Upper lobe of right lung (tissue), 1 donor: ENCODE measurements at regions not wholly inside any gene's neighbourhood (a gene's known extent, or its start where the extent isn't known, plus 50 kb on each side); places are given as distances from the start of the nearest gene placed in this dataset.

ENCODE experiments used
- ATAC-seq: fragments of 200-7000 bp; cut with Tn5 transposase; one replicate; pipeline ENCODE4 v1.9.1; 2020; ENCODE audit warnings: mild to moderate bottlenecking, moderate library complexity
- DNase-seq: peaks from one replicate; pipeline ENCODE4 v3.0.0-alpha.2; 2020
- H3K27ac ChIP-seq: fragments of 200-600 bp; one replicate; pipeline ENCODE4 v1.8.0; 2022
- H3K27me3 ChIP-seq: fragments of 200-600 bp; one replicate; pipeline ENCODE4 v1.8.0; 2022; ENCODE audit warnings: mild to moderate bottlenecking
- H3K36me3 ChIP-seq: fragments of 200-600 bp; one replicate; pipeline ENCODE4 v1.8.0; 2022
- H3K4me1 ChIP-seq: fragments of 200-600 bp; one replicate; pipeline ENCODE4 v1.8.0; 2022
- H3K4me3 ChIP-seq: fragments of 200-600 bp; one replicate; pipeline ENCODE4 v1.8.0; 2022; ENCODE audit warnings: mild to moderate bottlenecking
- H3K9me3 ChIP-seq: fragments of 200-600 bp; one replicate; pipeline ENCODE4 v1.8.0; 2022
- CTCF ChIP-seq: fragments of 200-600 bp; IDR thresholded peaks from one replicate; pipeline ENCODE4 v1.8.0; 2022; ENCODE audit warnings: antibody characterized with exemption
- intact Hi-C: fragments of 100-400 bp; cut with DNase I; formaldehyde crosslinking; loops from one replicate; pipeline ENCODE4 v1.11.0; 2022
- donor health status: DM: no; HTN: yes; CAD: no; lungs with severe emphysema.

GRCh38 chr13:84641491-84641890 is 759.2 kb upstream of the SLITRK1 start:
- Histone ChIP-seq H3K27me3 (no peaks in the 10 kb centered on the region), H3K9me3 (no peaks in the 10 kb centered on the region), H3K27ac (no peak overlapping the region), H3K4me1 (no peaks in the 10 kb centered on the region), H3K4me3 (no peak overlapping the region), H3K36me3 (no peaks in the 10 kb centered on the region)
- intact Hi-C loops: no loop called here
- ATAC-seq (no peak), DNase-seq (no peak)
- TF ChIP-seq CTCF: no peak

GRCh38 chr13:84640691-84641090 is 758.4 kb upstream of the SLITRK1 start:
- DNase-seq (no peak), ATAC-seq (no peak)
- intact Hi-C loops: no loop called here

GRCh38 chr13:84630476-84630875 is 748.2 kb upstream of the SLITRK1 start:
- intact Hi-C loops: no loop called here
- H3K27me3 ChIP-seq: no peaks in the 10 kb centered on the region
- no peak for DNase-seq
- H3K4me3 ChIP-seq: no peak overlapping the region
- no peak overlapping the region for H3K27ac ChIP-seq
- H3K9me3 ChIP-seq: no peaks in the 10 kb centered on the region
- ATAC-seq: no peak
- H3K36me3 ChIP-seq: no peaks in the 10 kb centered on the region
- no peaks in the 10 kb centered on the region for H3K4me1 ChIP-seq
- TF ChIP-seq CTCF: no peak

More at GRCh38 chr13:84640691-84641090, 758.4 kb upstream of the SLITRK1 start:
- no peak for TF ChIP-seq CTCF
- no peaks in the 10 kb centered on the region for H3K36me3 ChIP-seq
- no peak overlapping the region for H3K4me3 ChIP-seq
- H3K4me1 ChIP-seq: no peaks in the 10 kb centered on the region
- H3K27ac ChIP-seq: no peak overlapping the region
- no peaks in the 10 kb centered on the region for H3K27me3 ChIP-seq
- no peaks in the 10 kb centered on the region for H3K9me3 ChIP-seq

- no peaks in the 10 kb centered on the region for H3K4me1 ChIP-seq
Observed at GRCh38 chr13:84616864-84617263, 734.6 kb upstream of the SLITRK1 start.

GRCh38 chr13:84609716-84610115 is 727.4 kb upstream of the SLITRK1 start:
- Histone ChIP-seq H3K27me3 (no peaks in the 10 kb centered on the region), H3K9me3 (no peaks in the 10 kb centered on the region), H3K4me3 (no peak overlapping the region), H3K4me1 (no peaks in the 10 kb centered on the region), H3K27ac (no peak overlapping the region), H3K36me3 (no peaks in the 10 kb centered on the region)
- no peak for TF ChIP-seq CTCF
- no peak for DNase-seq
- no peak for ATAC-seq
- intact Hi-C loops: no loop called here

More at GRCh38 chr13:84616864-84617263, 734.6 kb upstream of the SLITRK1 start:
- Histone ChIP-seq H3K27ac (no peak overlapping the region), H3K9me3 (no peaks in the 10 kb centered on the region), H3K27me3 (no peaks in the 10 kb centered on the region), H3K36me3 (no peaks in the 10 kb centered on the region), H3K4me3 (no peak overlapping the region)
- intact Hi-C loops: no loop called here
- ATAC-seq (no peak), DNase-seq (no peak)
- no peak for TF ChIP-seq CTCF
